ENCODE measurements at regions not wholly inside any gene's neighbourhood (a gene's known extent, or its start where the extent isn't known, plus 50 kb on each side); places are given as distances from the start of the nearest gene placed in this dataset.

- Mint-ChIP-seq H3K27ac (no peak overlapping the region), H3K36me3 (no peaks in the 10 kb centered on the region), H3K9me3 (no peaks in the 10 kb centered on the region), H3K4me3 (no peak overlapping the region), H3K27me3 (ENCODE audit: insufficient read depth, low read depth) (peaks cover 9% of the 10 kb centered on the region), H3K4me1 (peaks cover 20% of the 10 kb centered on the region)
- no peaks in the 10 kb centered on the region for H3K27me3 ChIP-seq
- H4K20me1 ChIP-seq (ENCODE audit: low read depth), result no peaks in the 10 kb centered on the region
- no peaks in the 10 kb centered on the region for H3K4me1 ChIP-seq
- H3K27ac ChIP-seq, result no peak overlapping the region
- no peaks in the 10 kb centered on the region for H3K36me3 ChIP-seq
- H3K4me2 ChIP-seq, result no peak overlapping the region
- no peak for DNase-seq (ENCODE audit: low spot score)
- no peak overlapping the region for H3K9ac ChIP-seq
- H3K9me3 ChIP-seq (ENCODE audit: low read depth), result no peaks in the 10 kb centered on the region
- no peaks in the 10 kb centered on the region for H3K79me2 ChIP-seq (ENCODE audit: low read depth)
- H3F3A ChIP-seq (ENCODE audit: low read depth), result no peaks in the 10 kb centered on the region
- H3K4me3 ChIP-seq, result no peak overlapping the region
- no peak for TF ChIP-seq EZH2 (IDR thresholded peaks at IDR 0.05)
- no peak for TF ChIP-seq EZH2phosphoT487 (IDR thresholded peaks at IDR 0.05)
- no peak for TF ChIP-seq CTCF (IDR thresholded peaks at IDR 0.05)
- no peak overlapping the region for H2AFZ ChIP-seq (replicated peaks)
Observed at GRCh38 chr20:46801003-46801702, 91.7 kb downstream of the SLC2A10 start.

GRCh38 chr20:46802722-46803121, 91.9 kb upstream of the EYA2 start:
- no peaks in the 10 kb centered on the region for H3K36me3 ChIP-seq
- no peak overlapping the region for H3K9ac ChIP-seq
- Mint-ChIP-seq H3K4me1 (peaks cover 22% of the 10 kb centered on the region), H3K27me3 (ENCODE audit: insufficient read depth, low read depth) (peaks cover 9% of the 10 kb centered on the region), H3K4me3 (no peak overlapping the region), H3K27ac (no peak overlapping the region), H3K36me3 (no peaks in the 10 kb centered on the region), H3K9me3 (no peaks in the 10 kb centered on the region)
- no peaks in the 10 kb centered on the region for H3K27me3 ChIP-seq
- no peaks in the 10 kb centered on the region for H4K20me1 ChIP-seq (ENCODE audit: low read depth)
- no peaks in the 10 kb centered on the region for H3K9me3 ChIP-seq (ENCODE audit: low read depth)
- H3K27ac ChIP-seq, result no peak overlapping the region
- no peak for DNase-seq (ENCODE audit: low spot score)
- no peaks in the 10 kb centered on the region for H3K79me2 ChIP-seq (ENCODE audit: low read depth)
- H3K4me2 ChIP-seq, result no peak overlapping the region
- H3K4me3 ChIP-seq, result no peak overlapping the region
- no peak overlapping the region for H2AFZ ChIP-seq (replicated peaks)
- no peak for TF ChIP-seq CTCF (IDR thresholded peaks at IDR 0.05)
- no peaks in the 10 kb centered on the region for H3K4me1 ChIP-seq
- H3F3A ChIP-seq (ENCODE audit: low read depth), result no peaks in the 10 kb centered on the region

GRCh38 chr20:46803123-46804020, 91.3 kb upstream of the EYA2 start:
- Mint-ChIP-seq H3K4me1 (peaks cover 22% of the 10 kb centered on the region), H3K4me3 (no peak overlapping the region), H3K27ac (peak overlapping the region; percentile 1), H3K9me3 (no peaks in the 10 kb centered on the region), H3K36me3 (no peaks in the 10 kb centered on the region), H3K27me3 (ENCODE audit: insufficient read depth, low read depth) (peaks cover 9% of the 10 kb centered on the region)
- Histone ChIP-seq H3K9me3 (ENCODE audit: low read depth) (no peaks in the 10 kb centered on the region), H4K20me1 (ENCODE audit: low read depth) (no peaks in the 10 kb centered on the region), H3K4me1 (no peaks in the 10 kb centered on the region), H3K27me3 (no peaks in the 10 kb centered on the region), H3K4me2 (no peak overlapping the region), H3F3A (ENCODE audit: low read depth) (no peaks in the 10 kb centered on the region), H3K27ac (no peak overlapping the region), H3K36me3 (no peaks in the 10 kb centered on the region), H2AFZ (replicated peaks) (peak overlapping the region; percentile 26), H3K79me2 (ENCODE audit: low read depth) (no peaks in the 10 kb centered on the region), H3K9ac (no peak overlapping the region), H3K4me3 (no peak overlapping the region)
- no peak for TF ChIP-seq EZH2 (IDR thresholded peaks at IDR 0.05)
- DNase-seq (ENCODE audit: low spot score), result no peak

GRCh38 chr20:46804126-46804525, 90.5 kb upstream of the EYA2 start:
- H3K79me2 ChIP-seq (ENCODE audit: low read depth), result no peaks in the 10 kb centered on the region
- Mint-ChIP-seq H3K4me3 (no peak overlapping the region), H3K36me3 (no peaks in the 10 kb centered on the region), H3K9me3 (no peaks in the 10 kb centered on the region), H3K27me3 (ENCODE audit: insufficient read depth, low read depth) (peaks cover 11% of the 10 kb centered on the region), H3K27ac (no peak overlapping the region), H3K4me1 (peaks cover 22% of the 10 kb centered on the region)
- no peak for TF ChIP-seq CTCF (IDR thresholded peaks at IDR 0.05)
- TF ChIP-seq EZH2 (IDR thresholded peaks at IDR 0.05), result no peak
- TF ChIP-seq EZH2phosphoT487 (IDR thresholded peaks at IDR 0.05), result no peak
- DNase-seq (ENCODE audit: low spot score), result no peak
- no peak overlapping the region for H2AFZ ChIP-seq (replicated peaks)
- no peak overlapping the region for H3K27ac ChIP-seq
- H3K9me3 ChIP-seq (ENCODE audit: low read depth), result no peaks in the 10 kb centered on the region
- no peak overlapping the region for H3K4me3 ChIP-seq
- H4K20me1 ChIP-seq (ENCODE audit: low read depth), result no peaks in the 10 kb centered on the region
- H3K36me3 ChIP-seq, result no peaks in the 10 kb centered on the region
- H3K9ac ChIP-seq, result no peak overlapping the region
- no peaks in the 10 kb centered on the region for H3K4me1 ChIP-seq
- H3F3A ChIP-seq (ENCODE audit: low read depth), result no peaks in the 10 kb centered on the region
- H3K27me3 ChIP-seq, result no peaks in the 10 kb centered on the region
- no peak overlapping the region for H3K4me2 ChIP-seq

Data from neural progenitor cell (in vitro differentiated cells).